ENCODE measurements at regions not wholly inside any gene's neighbourhood (a gene's known extent, or its start where the extent isn't known, plus 50 kb on each side); places are given as distances from the start of the nearest gene placed in this dataset.

DNA sequence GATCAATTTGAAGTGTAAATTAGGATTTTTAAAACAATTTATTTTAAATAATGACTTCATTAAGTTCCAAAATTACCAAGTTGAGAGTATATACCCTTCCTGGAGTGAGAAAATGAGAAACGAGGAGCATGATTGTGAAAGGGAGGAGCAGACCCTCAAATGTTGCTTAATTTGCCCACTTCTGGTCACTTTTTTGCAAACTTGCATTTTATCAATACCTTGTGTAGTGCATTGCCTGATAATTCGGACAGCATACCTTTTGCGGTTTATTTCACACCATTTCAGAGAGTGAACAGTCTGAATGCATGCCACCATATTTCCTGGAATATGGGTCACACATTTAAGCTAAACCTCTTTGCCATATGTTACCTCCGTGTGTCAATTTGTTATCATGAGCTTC, 669.7 kb downstream of the RNF144A start:
- TF ChIP-seq CTCF (IDR thresholded peaks at IDR 0.05) = no peak
- TF ChIP-seq EZH2phosphoT487 (IDR thresholded peaks at IDR 0.05) = no peak
- TF ChIP-seq EZH2 (IDR thresholded peaks at IDR 0.05) = no peak
